Mucosa of descending colon (tissue), 3 donors: ENCODE measurements at regions not wholly inside any gene's neighbourhood (a gene's known extent, or its start where the extent isn't known, plus 50 kb on each side); places are given as distances from the start of the nearest gene placed in this dataset.

Source experiments
- ATAC-seq: fragments of 200-7000 bp; cut with Tn5 transposase; one replicate; pipeline ENCODE4 v1.9.1; 2020; ENCODE audit warnings: mild to moderate bottlenecking, moderate library complexity
- DNase-seq, 3 donors: peaks; one replicate each; pipeline ENCODE4 v3.0.0-alpha.2; 2020
- H3K36me3 ChIP-seq: fragments of 200-600 bp; one replicate; pipeline ENCODE4 v1.8.0; 2021; ENCODE audit warnings: low read depth, mild to moderate bottlenecking
- H3K4me1 ChIP-seq: fragments of 200-600 bp; one replicate; pipeline ENCODE4 v1.8.0; 2021; ENCODE audit warnings: low read depth, mild to moderate bottlenecking
- H3K4me3 ChIP-seq: fragments of 200-600 bp; one replicate; pipeline ENCODE4 v1.8.0; 2021; ENCODE audit warnings: mild to moderate bottlenecking
- H3K9me3 ChIP-seq: fragments of 200-600 bp; one replicate; pipeline ENCODE4 v1.8.0; 2021; ENCODE audit warnings: mild to moderate bottlenecking
- CTCF ChIP-seq: fragments of 200-600 bp; IDR thresholded peaks from one replicate; pipeline ENCODE4 v1.8.0; 2022; ENCODE audit warnings: antibody characterized with exemption, mild to moderate bottlenecking
- intact Hi-C, 2 donors: fragments of 100-400 bp; cut with DNase I in 1 of 2; cut with micrococcal nuclease in 1 of 2; formaldehyde crosslinking; loops; one replicate each; pipeline versions ENCODE4 v1.11.0 to v1.11.1; 2022; cut with DNase I, micrococcal nuclease
- donor health status: DM: no; HTN: no; CAD: no; lungs with moderate emphysema.
- donor health status: DM: no; HTN: no; CAD: no.
- donor health status: DM: no; HTN: yes; CAD: no.

- no peak for ATAC-seq
- no peak for TF ChIP-seq CTCF
- intact Hi-C loops = no loop called here
Measured at GRCh38 chr1:82086739-82087138, 286.0 kb downstream of the ADGRL2 start.

GRCh38 chr1:82079607-82080006 is 278.9 kb downstream of the ADGRL2 start:
- H3K9me3 ChIP-seq = no peaks in the 10 kb centered on the region
- no peak overlapping the region for H3K4me3 ChIP-seq
- DNase-seq = no peak
- no peaks in the 10 kb centered on the region for H3K36me3 ChIP-seq
- TF ChIP-seq CTCF = no peak
- no peaks in the 10 kb centered on the region for H3K4me1 ChIP-seq
- intact Hi-C loops = no loop called here
- no peak for ATAC-seq

More at GRCh38 chr1:82086739-82087138, 286.0 kb downstream of the ADGRL2 start:
- Histone ChIP-seq H3K36me3 (no peaks in the 10 kb centered on the region), H3K4me3 (no peak overlapping the region), H3K4me1 (no peaks in the 10 kb centered on the region), H3K9me3 (no peaks in the 10 kb centered on the region)
- no peak for DNase-seq

GRCh38 chr1:82073659-82074058 is 272.9 kb downstream of the ADGRL2 start:
- Histone ChIP-seq H3K36me3 (no peaks in the 10 kb centered on the region), H3K9me3 (no peaks in the 10 kb centered on the region), H3K4me3 (no peak overlapping the region), H3K4me1 (no peaks in the 10 kb centered on the region)
- DNase-seq (no peak), ATAC-seq (no peak)
- intact Hi-C loops = no loop called here
- TF ChIP-seq CTCF = no peak

- H3K4me1 ChIP-seq = no peaks in the 10 kb centered on the region
- H3K4me3 ChIP-seq = no peak overlapping the region
- TF ChIP-seq CTCF = no peak
- H3K9me3 ChIP-seq = no peaks in the 10 kb centered on the region
- intact Hi-C loops = no loop called here
- no peaks in the 10 kb centered on the region for H3K36me3 ChIP-seq
- DNase-seq = no peak
- no peak for ATAC-seq
Measured at GRCh38 chr1:82073071-82073470, 272.3 kb downstream of the ADGRL2 start.

GRCh38 chr1:82065916-82066315 is 265.2 kb downstream of the ADGRL2 start:
- intact Hi-C loops = no loop called here

More at GRCh38 chr1:82065916-82066315, 265.2 kb downstream of the ADGRL2 start:
- no peak overlapping the region for H3K4me3 ChIP-seq
- H3K36me3 ChIP-seq = no peaks in the 10 kb centered on the region
- no peak for TF ChIP-seq CTCF
- no peaks in the 10 kb centered on the region for H3K9me3 ChIP-seq
- ATAC-seq = no peak
- H3K4me1 ChIP-seq = no peaks in the 10 kb centered on the region
- DNase-seq = no peak
